GM18498 (cell line): ENCODE measurements at regions not wholly inside any gene's neighbourhood (a gene's known extent, or its start where the extent isn't known, plus 50 kb on each side); places are given as distances from the start of the nearest gene placed in this dataset.
"Not testable (repeated sequence)": the region's sequence is repeated elsewhere in the genome, so short reads cannot be mapped to it uniquely, and the experiment has no call there.

ENCODE experiments used
- ATAC-seq: cut with Tn5 transposase; IDR thresholded peaks from one replicate; pipeline ENCODE4 v1.9.1; 2021; ENCODE audit warnings: mild to moderate bottlenecking, moderate library complexity; ENCODE audit not compliant: unreplicated experiment

DNA sequence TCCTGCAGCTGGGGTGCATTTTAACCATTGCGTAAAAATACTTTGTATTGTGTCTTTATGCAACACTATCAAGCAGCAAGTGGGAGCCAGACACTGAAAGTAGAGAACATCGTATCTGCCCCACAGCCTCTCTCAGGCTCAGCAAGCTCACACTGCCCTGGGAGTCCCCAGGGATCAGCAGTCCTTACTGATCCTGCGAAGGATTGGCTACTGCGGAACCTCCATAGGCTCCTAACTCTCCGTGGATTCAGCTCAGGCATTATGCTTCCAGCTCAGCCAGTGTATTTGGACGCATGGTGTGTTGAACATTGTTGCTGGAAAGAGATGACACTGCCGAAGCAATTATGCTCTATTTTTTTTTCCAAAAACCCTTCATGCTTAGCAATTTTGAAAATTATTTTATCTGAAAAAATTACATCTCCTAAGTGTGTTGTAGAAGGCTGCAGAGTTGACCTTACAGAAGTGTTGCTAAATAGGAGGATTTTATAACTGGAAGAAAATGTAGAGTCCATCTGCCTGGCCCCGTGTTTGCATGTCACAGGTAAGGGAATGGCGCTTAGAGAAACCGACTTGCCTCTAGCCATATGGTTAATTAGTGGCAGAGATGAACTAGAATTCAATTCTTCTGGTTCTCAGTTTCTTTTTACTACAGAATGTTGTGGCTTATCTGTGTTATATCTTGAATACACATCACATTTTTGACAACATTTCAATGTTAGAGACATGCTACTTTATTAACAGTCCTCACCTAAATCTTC lies 276.4 kb upstream of the COBL start:
- ATAC-seq, result no peak

GRCh38 chr7:51591223-51591622 lies 274.6 kb upstream of the COBL start:
- ATAC-seq, result no peak

- no peak for ATAC-seq
Measured at GRCh38 chr7:51590746-51591145, 274.1 kb upstream of the COBL start.

- ATAC-seq, result no peak
Measured at GRCh38 chr7:51589111-51589510, 272.5 kb upstream of the COBL start.

- no peak for ATAC-seq
Measured at GRCh38 chr7:51587604-51588003, 271.0 kb upstream of the COBL start.

DNA sequence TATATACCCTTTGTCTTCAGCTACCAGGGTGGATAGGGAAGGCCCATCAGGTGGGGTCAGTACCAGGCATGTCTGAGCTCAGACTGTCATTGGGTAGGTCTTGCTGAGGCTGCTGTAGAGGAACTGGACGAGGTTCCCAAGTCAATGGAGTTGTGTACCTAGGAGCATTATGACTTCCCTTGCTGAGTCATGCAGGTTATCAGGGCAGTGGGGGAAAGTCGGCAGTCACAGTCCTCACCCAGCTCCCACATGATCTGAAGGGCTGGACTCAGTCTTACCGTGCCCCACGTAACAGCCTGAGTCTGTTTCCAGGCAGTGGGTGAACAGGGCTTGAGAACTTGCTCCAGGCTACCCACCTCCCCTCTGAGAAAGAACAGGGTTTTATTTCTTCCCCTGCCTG lies 260.8 kb upstream of the COBL start:
- no peak for ATAC-seq

GRCh38 chr7:51569581-51569980 lies 253.0 kb upstream of the COBL start:
- ATAC-seq, result no peak

- ATAC-seq, result no peak
Measured at GRCh38 chr7:51569176-51569575, 252.6 kb upstream of the COBL start.

DNA sequence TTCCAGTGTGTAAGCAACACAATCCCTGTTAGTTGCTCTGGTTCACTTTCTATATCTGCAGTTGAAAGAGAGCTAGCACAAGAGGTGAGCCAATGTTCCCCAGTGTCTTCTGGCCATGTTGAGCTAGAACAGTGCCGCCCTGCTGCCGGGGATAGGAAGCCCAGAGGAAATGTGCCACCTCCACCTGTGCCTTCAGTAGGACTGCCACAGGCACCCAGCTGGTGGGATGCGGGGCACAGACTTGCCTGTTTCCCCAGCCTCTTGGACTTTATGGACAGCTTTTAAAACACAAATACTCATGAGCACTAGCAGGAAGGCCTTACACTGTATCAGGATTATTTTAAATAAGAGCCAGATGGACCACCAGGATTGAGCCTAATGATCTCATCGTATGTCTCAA lies 234.5 kb upstream of the COBL start:
- ATAC-seq, result no peak

- no peak for ATAC-seq
Measured at GRCh38 chr7:51545131-51545530, 228.5 kb upstream of the COBL start.

DNA sequence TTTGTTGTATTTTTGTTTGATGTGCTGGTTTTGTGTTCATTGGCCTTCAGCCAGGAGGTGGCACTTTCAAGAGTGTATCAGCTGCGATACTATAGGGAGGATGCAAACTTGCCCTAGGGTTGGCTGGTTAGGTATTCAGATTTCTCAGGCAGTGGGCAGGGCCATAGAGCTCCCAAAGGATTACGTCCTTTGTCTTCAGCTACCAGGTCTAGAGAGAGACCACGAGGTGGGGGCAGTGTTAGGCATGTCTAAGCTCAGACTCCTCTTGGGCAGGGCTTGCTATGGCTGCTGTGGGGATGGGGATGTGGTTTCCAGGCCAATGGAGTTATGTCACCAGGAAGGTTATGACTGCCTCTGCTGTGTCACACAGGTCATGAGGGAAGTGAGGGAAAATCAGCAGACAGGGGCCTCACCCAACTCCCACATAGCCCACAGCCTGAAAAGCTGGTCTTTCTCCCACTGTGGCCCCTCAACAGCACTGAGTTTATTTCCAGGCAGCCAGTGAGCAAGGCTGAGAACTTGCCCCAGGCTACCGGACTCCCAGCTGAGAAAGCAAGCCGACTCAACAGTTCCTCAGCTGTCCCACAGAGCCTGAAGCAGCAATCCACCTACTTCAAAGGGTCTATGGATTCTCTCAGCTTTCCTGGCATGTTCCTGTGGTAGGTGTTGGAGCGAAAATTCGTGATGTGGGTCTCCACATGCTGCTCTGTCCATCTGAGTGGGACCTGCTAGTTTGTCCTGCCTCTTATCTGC lies 227.4 kb upstream of the COBL start:
- ATAC-seq, result no peak

DNA sequence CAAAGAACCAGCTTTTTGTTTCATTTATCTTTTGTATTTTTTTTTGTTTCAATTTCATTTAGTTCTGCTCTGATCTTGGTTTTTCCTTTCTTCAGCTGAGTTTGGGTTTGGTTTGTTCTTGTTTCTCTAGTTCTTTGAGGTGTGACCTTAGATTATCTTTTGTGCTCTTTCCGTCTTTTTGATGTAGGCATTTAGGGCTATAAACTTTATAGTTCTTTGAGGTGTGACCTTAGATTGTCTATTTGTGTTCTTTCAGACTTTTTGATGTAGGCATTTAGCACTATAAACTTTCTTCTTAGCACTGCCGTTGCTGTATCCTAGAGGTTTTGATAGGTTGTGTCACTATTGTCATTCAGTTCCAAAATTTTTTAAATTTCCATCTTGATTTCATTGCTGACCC lies 224.3 kb upstream of the COBL start:
- ATAC-seq, result not testable (repeated sequence)

DNA sequence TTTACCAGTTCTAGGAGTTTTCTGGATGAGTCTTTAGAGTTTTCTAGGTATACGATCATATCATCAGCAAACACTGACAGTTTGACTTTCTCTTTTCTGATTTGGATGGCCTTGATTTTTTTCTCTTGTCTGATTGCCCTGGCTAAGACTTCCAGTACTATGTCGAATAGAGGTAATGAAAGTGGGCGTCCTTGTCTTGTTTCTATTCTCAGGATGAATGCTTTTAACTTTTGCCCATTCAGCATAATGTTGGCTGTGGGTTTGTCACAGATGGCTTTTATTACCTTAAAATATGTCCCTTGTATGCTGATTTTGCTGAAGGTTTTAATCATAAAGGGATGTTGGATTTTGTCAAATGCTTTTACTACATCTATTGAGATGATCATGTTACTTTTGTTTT lies 223.2 kb upstream of the COBL start:
- no peak for ATAC-seq

DNA sequence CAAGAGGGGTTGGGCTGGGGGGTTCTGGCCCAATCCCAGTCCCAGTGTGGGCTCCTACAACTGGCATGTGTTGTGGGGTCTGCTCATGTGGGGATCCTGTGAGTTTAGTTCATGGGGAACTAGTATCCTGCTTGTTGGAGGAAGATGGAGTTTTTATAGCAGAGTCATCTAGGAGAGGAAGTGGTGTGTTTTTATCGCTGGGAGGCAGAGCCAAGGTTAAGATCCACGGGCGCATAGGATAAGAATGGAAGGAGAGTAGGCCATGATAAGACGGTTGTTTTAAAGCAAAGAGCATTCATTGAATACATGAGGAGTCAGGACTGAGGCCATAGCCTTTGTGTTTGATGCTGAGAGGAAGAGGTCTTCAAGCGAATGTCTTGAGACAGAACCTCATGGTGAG lies 211.6 kb upstream of the COBL start:
- no peak for ATAC-seq

GRCh38 chr7:51521694-51522312 lies 205.2 kb upstream of the COBL start:
- no peak for ATAC-seq

DNA sequence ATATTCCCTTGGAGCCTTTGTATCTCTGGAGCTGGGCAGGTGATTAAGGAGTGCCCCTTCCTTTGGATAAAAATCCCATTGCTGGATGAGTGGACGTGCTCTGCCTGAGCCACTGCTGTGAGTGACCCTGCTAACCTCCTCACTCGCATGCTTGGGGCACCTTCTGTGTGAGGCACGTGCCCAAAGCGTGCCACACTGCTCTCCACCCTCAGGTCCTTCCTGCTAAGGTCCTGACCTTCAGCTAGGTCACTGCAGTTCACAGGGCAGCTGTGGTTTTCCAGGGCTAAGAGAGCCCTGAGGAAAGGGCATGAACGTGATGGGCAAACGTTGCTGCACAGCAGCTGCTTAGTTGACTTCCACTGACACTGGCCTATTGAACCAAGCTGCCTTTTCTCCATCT lies 204.4 kb upstream of the COBL start:
- no peak for ATAC-seq

- no peak for ATAC-seq
Measured at GRCh38 chr7:51518646-51519045, 202.0 kb upstream of the COBL start.

GRCh38 chr7:51517187-51517586 lies 200.6 kb upstream of the COBL start:
- no peak for ATAC-seq

- no peak for ATAC-seq
Measured at GRCh38 chr7:51501620-51502019, 185.0 kb upstream of the COBL start.

DNA sequence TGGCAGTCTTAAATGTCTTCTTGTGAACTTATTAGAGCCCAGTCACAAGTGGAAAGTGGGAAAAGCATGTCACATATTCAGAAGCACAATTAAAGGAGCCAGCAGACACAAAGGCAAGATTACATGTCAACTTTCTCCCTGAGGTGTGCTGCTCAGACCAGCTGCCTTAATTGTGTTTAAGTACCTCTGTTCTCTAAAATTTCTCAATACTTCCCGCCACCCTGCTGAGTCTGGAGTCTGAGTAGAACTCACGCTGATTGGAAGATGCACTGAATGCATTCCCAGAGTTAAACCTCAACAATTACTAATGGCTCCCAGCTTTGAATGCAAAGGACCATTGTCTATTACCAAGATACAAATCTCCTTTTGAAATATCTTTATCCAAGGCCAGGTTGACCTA lies 166.4 kb upstream of the COBL start:
- ATAC-seq, result no peak

- ATAC-seq, result no peak
Measured at GRCh38 chr7:51481421-51481820, 164.8 kb upstream of the COBL start.

DNA sequence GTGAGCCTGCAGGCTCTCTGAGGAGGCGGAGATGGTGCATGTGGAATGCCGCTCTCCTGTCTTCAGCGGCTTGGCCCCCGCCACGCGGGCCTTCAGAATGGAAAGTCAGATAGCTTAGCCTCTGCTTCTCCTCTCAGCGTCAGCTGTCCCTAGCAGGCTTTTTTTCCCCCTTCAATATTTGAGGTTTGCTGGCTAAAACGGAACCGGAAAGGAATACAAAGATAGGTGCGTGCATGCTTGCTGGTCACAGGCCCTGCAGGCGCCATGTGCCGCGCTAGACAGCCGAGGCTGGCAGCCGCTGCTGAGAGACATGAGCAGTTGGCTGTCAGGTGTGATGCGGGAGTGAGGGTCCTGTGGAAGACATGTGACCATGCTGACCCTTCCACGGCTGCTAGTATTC lies 161.2 kb upstream of the COBL start:
- ATAC-seq, result no peak
